Neural progenitor cell (in vitro differentiated cells): ENCODE measurements at regions not wholly inside any gene's neighbourhood (a gene's known extent, or its start where the extent isn't known, plus 50 kb on each side); places are given as distances from the start of the nearest gene placed in this dataset.
A peak's percentile ranks its signal among the peaks of the same experiment; 100 is the strongest.

Experiments
- DNase-seq: peaks from one replicate; pipeline ENCODE4 v3.0.0-alpha.2; 2016; ENCODE audit warnings: low spot score
- H2AFZ ChIP-seq: fragments of 200-600 bp; sonication (generic); replicated peaks from 2 replicates; pipeline ENCODE4 v1.6.1; 2016; ENCODE audit warnings: antibody characterized with exemption
- H3F3A ChIP-seq: fragments of 200-600 bp; sonication (generic); 2 replicates; pipeline ENCODE4 v1.6.1; 2016; ENCODE audit warnings: antibody characterized with exemption, low read depth
- H3K27ac ChIP-seq: fragments of 200-600 bp; sonication (generic); 2 replicates; pipeline ENCODE4 v1.5.1; 2016; ENCODE audit warnings: mild to moderate bottlenecking
- H3K27me3 ChIP-seq: fragments of 200-600 bp; sonication (generic); 2 replicates; pipeline ENCODE4 v1.6.1; 2016; ENCODE audit warnings: mild to moderate bottlenecking, moderate library complexity
- H3K36me3 ChIP-seq: fragments of 200-600 bp; sonication (generic); 2 replicates; pipeline ENCODE4 v1.5.1; 2016
- H3K4me1 ChIP-seq: fragments of 200-600 bp; sonication (generic); 2 replicates; pipeline ENCODE4 v1.6.1; 2016; ENCODE audit warnings: mixed run types
- H3K4me2 ChIP-seq: fragments of 200-600 bp; sonication (generic); 2 replicates; pipeline ENCODE4 v1.6.1; 2016
- H3K4me3 ChIP-seq: fragments of 200-600 bp; sonication (generic); 2 replicates; pipeline ENCODE4 v1.5.1; 2016
- H3K79me2 ChIP-seq: fragments of 200-600 bp; sonication (generic); 2 replicates; pipeline ENCODE4 v1.6.1; 2016; ENCODE audit warnings: low read depth
- H3K9ac ChIP-seq: fragments of 200-600 bp; sonication (generic); 2 replicates; pipeline ENCODE4 v1.6.1; 2016
- H3K9me3 ChIP-seq: fragments of 200-600 bp; sonication (generic); 2 replicates; pipeline ENCODE4 v1.5.1; 2016; ENCODE audit warnings: low read depth
- H4K20me1 ChIP-seq: fragments of 200-600 bp; sonication (generic); 2 replicates; pipeline ENCODE4 v1.6.1; 2016; ENCODE audit warnings: low read depth
- H3K27ac Mint-ChIP-seq: 3 replicates; pipeline ENCODE4 v1.8.0; 2021; ENCODE audit warnings: mixed read lengths
- H3K27me3 Mint-ChIP-seq: 2 replicates; pipeline ENCODE4 v1.8.0; 2022; ENCODE audit warnings: low read depth, mild to moderate bottlenecking, inconsistent platforms, moderate library complexity, mixed read lengths; ENCODE audit not compliant: insufficient read depth
- H3K36me3 Mint-ChIP-seq: 3 replicates; pipeline ENCODE4 v1.8.0; 2021; ENCODE audit warnings: mixed read lengths
- H3K4me1 Mint-ChIP-seq: 3 replicates; pipeline ENCODE4 v1.8.0; 2021; ENCODE audit warnings: mixed read lengths
- H3K4me3 Mint-ChIP-seq: 3 replicates; pipeline ENCODE4 v1.8.0; 2021; ENCODE audit warnings: mild to moderate bottlenecking, moderate library complexity, mixed read lengths
- H3K9me3 Mint-ChIP-seq: 3 replicates; pipeline ENCODE4 v1.8.0; 2020; ENCODE audit warnings: mixed read lengths
- CTCF ChIP-seq: fragments of 200-600 bp; sonication (generic); IDR thresholded peaks from 2 replicates; pipeline ENCODE4 v1.5.1; 2017; ENCODE audit warnings: antibody characterized with exemption, mild to moderate bottlenecking
- EZH2 ChIP-seq: fragments of 200-600 bp; sonication (generic); IDR thresholded peaks from 2 replicates; pipeline ENCODE4 v1.6.1; 2017; ENCODE audit warnings: antibody characterized with exemption, mild to moderate bottlenecking, moderate library complexity
- EZH2phosphoT487 ChIP-seq: fragments of 200-600 bp; sonication (generic); IDR thresholded peaks from 2 replicates; pipeline ENCODE4 v1.6.1; 2017; ENCODE audit warnings: antibody characterized with exemption

GRCh38 chr20:41776421-41776820 lies 158.2 kb upstream of the CHD6 start:
- H3K4me1 ChIP-seq = peaks cover 6% of the 10 kb centered on the region
- peak; percentile 39 for DNase-seq
- H3K79me2 ChIP-seq = no peaks in the 10 kb centered on the region
- H3K9me3 ChIP-seq = no peaks in the 10 kb centered on the region
- no peak overlapping the region for H3K4me3 ChIP-seq
- H3K27ac ChIP-seq = no peak overlapping the region
- Mint-ChIP-seq H3K9me3 (no peaks in the 10 kb centered on the region), H3K4me3 (no peak overlapping the region), H3K27me3 (peaks cover 35% of the 10 kb centered on the region), H3K27ac (no peak overlapping the region), H3K36me3 (no peaks in the 10 kb centered on the region), H3K4me1 (peaks cover 21% of the 10 kb centered on the region)
- no peaks in the 10 kb centered on the region for H3F3A ChIP-seq
- no peak overlapping the region for H2AFZ ChIP-seq
- H3K9ac ChIP-seq = no peak overlapping the region
- TF ChIP-seq EZH2 (no peak), EZH2phosphoT487 (no peak), CTCF (no peak)
- H3K36me3 ChIP-seq = no peaks in the 10 kb centered on the region
- H4K20me1 ChIP-seq = no peaks in the 10 kb centered on the region
- H3K27me3 ChIP-seq = no peaks in the 10 kb centered on the region
- H3K4me2 ChIP-seq = no peak overlapping the region

GRCh38 chr20:41774291-41774690 lies 156.1 kb upstream of the CHD6 start:
- Histone ChIP-seq H3K4me2 (no peak overlapping the region), H3K9me3 (no peaks in the 10 kb centered on the region), H4K20me1 (no peaks in the 10 kb centered on the region), H3K9ac (no peak overlapping the region), H3K4me1 (peaks cover 18% of the 10 kb centered on the region), H3K4me3 (no peak overlapping the region), H2AFZ (no peak overlapping the region), H3K79me2 (no peaks in the 10 kb centered on the region), H3K36me3 (no peaks in the 10 kb centered on the region), H3K27ac (no peak overlapping the region), H3F3A (peaks cover 6% of the 10 kb centered on the region), H3K27me3 (no peaks in the 10 kb centered on the region)
- Mint-ChIP-seq H3K36me3 (no peaks in the 10 kb centered on the region), H3K4me1 (peaks cover 31% of the 10 kb centered on the region), H3K27me3 (peaks cover 37% of the 10 kb centered on the region), H3K9me3 (no peaks in the 10 kb centered on the region), H3K4me3 (no peak overlapping the region), H3K27ac (no peak overlapping the region)
- TF ChIP-seq CTCF (no peak), EZH2phosphoT487 (no peak), EZH2 (no peak)
- DNase-seq = no peak

GRCh38 chr20:41770965-41771364 lies 152.8 kb upstream of the CHD6 start:
- Mint-ChIP-seq H3K4me1 (peaks cover 26% of the 10 kb centered on the region), H3K36me3 (no peaks in the 10 kb centered on the region), H3K27me3 (peaks cover 43% of the 10 kb centered on the region), H3K9me3 (peaks cover 5% of the 10 kb centered on the region), H3K4me3 (no peak overlapping the region), H3K27ac (no peak overlapping the region)
- peaks cover 10% of the 10 kb centered on the region for H3F3A ChIP-seq
- no peaks in the 10 kb centered on the region for H3K27me3 ChIP-seq
- no peaks in the 10 kb centered on the region for H3K9me3 ChIP-seq
- H3K9ac ChIP-seq = no peak overlapping the region
- no peaks in the 10 kb centered on the region for H4K20me1 ChIP-seq
- peaks cover 19% of the 10 kb centered on the region for H3K4me1 ChIP-seq
- no peak overlapping the region for H2AFZ ChIP-seq
- DNase-seq = no peak
- no peak overlapping the region for H3K4me3 ChIP-seq
- H3K79me2 ChIP-seq = no peaks in the 10 kb centered on the region
- no peaks in the 10 kb centered on the region for H3K36me3 ChIP-seq
- H3K27ac ChIP-seq = no peak overlapping the region
- H3K4me2 ChIP-seq = no peak overlapping the region
- TF ChIP-seq EZH2phosphoT487 (no peak), CTCF (no peak), EZH2 (no peak)

- H3K4me3 Mint-ChIP-seq = no peak overlapping the region
Observed at GRCh38 chr20:41770427-41770826, 152.2 kb upstream of the CHD6 start.

More at GRCh38 chr20:41770427-41770826, 152.2 kb upstream of the CHD6 start:
- no peak overlapping the region for H3K9ac ChIP-seq
- H3K27me3 ChIP-seq = no peaks in the 10 kb centered on the region
- TF ChIP-seq CTCF (no peak), EZH2phosphoT487 (no peak), EZH2 (no peak)
- no peaks in the 10 kb centered on the region for H3K36me3 ChIP-seq
- H4K20me1 ChIP-seq = no peaks in the 10 kb centered on the region
- no peaks in the 10 kb centered on the region for H3K9me3 ChIP-seq
- H3K79me2 ChIP-seq = no peaks in the 10 kb centered on the region
- no peak overlapping the region for H3K4me3 ChIP-seq
- H3K27ac ChIP-seq = no peak overlapping the region
- Mint-ChIP-seq H3K36me3 (no peaks in the 10 kb centered on the region), H3K27ac (no peak overlapping the region), H3K9me3 (peaks cover 5% of the 10 kb centered on the region), H3K27me3 (peaks cover 43% of the 10 kb centered on the region), H3K4me1 (peaks cover 21% of the 10 kb centered on the region)
- H3K4me1 ChIP-seq = peaks cover 16% of the 10 kb centered on the region
- DNase-seq = no peak
- H3K4me2 ChIP-seq = no peak overlapping the region
- H3F3A ChIP-seq = peaks cover 10% of the 10 kb centered on the region
- peak overlapping the region; percentile 55 for H2AFZ ChIP-seq
